ENCODE measurements at regions not wholly inside any gene's neighbourhood (a gene's known extent, or its start where the extent isn't known, plus 50 kb on each side); places are given as distances from the start of the nearest gene placed in this dataset.
A peak's percentile ranks its signal among the peaks of the same experiment; 100 is the strongest.

DNA sequence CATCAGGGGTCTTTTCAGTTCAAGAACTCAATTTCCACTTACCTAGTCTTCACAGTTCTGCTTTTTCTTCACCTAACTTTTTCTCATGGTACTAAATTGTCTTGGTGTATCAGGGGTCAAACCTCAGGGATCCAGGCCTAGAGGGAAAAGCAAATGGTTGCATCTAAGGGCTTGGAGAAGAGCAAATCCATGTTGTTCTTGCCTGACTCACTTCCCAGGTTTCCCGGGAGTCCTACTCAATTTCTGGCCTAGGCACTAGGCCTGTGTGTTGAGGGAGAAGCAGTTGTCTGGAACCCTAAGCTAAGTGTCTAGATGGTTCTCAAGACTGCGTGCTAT, 191.9 kb upstream of the STK26 start:
- in situ Hi-C loops (cut with MboI; ENCODE audit: low pct_unique_long_range_greater_than_20kb, low sequenced_read_pairs, unreplicated experiment): loop anchor here (25.0 kb wide), 1 partner anchor 806 kb away; no protein-coding TSS in a partner anchor
- DNase-seq (ENCODE audit: low spot score): no peak

DNA sequence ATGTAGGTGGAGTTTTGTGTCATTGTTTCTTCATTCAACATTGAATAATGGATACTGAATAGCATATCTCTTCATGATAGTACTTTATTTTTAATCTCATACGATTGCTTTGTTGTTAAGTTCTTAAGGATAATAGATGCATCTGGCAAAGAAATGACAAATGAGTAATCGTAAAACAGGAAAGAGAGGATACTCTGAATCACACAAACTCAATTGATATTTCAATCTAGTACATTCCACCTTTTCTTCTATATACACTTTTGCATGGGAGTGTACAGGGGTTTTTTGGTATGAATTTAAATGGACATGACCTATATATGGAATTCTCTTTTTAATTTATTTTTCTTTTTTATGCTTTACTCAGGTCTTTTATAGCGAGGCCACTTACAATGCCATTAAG, 186.9 kb upstream of the STK26 start:
- in situ Hi-C loops (cut with MboI; ENCODE audit: low pct_unique_long_range_greater_than_20kb, low sequenced_read_pairs, unreplicated experiment): loop anchor here (25.0 kb wide), 1 partner anchor 801 kb away; no protein-coding TSS in a partner anchor
- TF ChIP-seq, protein P1, sequence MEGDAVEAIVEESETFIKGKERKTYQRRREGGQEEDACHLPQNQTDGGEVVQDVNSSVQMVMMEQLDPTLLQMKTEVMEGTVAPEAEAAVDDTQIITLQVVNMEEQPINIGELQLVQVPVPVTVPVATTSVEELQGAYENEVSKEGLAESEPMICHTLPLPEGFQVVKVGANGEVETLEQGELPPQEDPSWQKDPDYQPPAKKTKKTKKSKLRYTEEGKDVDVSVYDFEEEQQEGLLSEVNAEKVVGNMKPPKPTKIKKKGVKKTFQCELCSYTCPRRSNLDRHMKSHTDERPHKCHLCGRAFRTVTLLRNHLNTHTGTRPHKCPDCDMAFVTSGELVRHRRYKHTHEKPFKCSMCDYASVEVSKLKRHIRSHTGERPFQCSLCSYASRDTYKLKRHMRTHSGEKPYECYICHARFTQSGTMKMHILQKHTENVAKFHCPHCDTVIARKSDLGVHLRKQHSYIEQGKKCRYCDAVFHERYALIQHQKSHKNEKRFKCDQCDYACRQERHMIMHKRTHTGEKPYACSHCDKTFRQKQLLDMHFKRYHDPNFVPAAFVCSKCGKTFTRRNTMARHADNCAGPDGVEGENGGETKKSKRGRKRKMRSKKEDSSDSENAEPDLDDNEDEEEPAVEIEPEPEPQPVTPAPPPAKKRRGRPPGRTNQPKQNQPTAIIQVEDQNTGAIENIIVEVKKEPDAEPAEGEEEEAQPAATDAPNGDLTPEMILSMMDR (IDR thresholded peaks at IDR 0.05; ENCODE audit: extremely low read depth, insufficient read depth, missing control alignments): no peak
- no peak for DNase-seq (ENCODE audit: low spot score)

More for the DNA sequence above, 191.9 kb upstream of the STK26 start:
- TF ChIP-seq, protein P1 (IDR thresholded peaks at IDR 0.05; ENCODE audit: extremely low read depth, insufficient read depth, missing control alignments): no peak

DNA sequence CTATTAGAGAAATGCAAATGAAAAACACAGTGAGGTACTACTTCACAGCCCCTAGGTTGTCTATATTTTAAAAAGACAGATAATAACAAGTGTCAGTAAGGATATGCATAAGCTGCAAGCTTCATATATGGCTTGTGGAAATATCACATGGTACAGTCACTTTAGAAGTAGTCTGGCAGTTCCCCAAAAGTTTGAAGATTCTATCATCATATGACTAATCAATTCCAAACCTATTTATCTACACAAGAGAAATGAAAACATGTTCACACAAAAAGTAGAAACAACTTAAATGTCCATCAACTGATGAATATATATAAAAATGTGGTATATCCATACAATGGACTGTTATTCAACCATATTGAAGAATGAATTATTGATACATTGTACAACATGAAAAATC, 185.8 kb upstream of the STK26 start:
- TF ChIP-seq, protein P1 (IDR thresholded peaks at IDR 0.05; ENCODE audit: extremely low read depth, insufficient read depth, missing control alignments): no peak
- no peak for DNase-seq (ENCODE audit: low spot score)
- in situ Hi-C loops (cut with MboI; ENCODE audit: low pct_unique_long_range_greater_than_20kb, low sequenced_read_pairs, unreplicated experiment): loop anchor here (25.0 kb wide), 1 partner anchor 800 kb away; no protein-coding TSS in a partner anchor

DNA sequence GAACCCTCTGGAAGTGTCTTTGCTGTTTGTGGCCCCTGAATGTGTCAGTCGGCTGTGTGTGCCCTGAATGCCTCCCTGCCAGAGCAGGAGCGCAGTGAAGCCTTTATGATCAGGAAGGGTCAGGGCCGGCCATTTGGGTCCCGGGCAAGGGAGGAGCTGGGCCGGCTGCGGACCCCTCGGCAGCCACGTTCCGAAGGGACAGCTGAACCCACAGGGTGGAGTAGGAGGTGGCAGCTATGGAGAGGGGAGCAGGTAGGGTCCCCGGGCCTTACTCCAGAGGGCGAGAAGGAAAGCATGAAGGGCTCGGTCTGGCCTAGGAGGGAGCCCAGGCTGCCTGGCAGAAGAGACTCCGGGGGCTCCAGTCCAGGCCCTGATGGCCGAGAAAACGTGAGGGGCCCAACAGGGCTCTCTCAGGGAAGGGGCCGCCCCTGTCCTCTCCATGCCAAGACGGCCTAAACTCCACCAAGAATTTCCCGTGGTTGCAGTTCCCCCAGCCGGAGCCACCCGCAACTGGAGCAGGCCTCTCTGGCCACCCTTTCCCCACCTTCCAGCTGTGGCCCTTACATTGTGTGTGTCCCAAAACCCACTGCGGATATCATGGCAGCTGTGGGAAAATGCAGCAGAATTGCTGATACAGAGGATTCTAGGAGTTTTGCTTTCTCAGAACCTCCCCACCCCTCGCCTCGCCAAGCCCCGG, 182.2 kb upstream of the STK26 start:
- in situ Hi-C loops (cut with MboI; ENCODE audit: low pct_unique_long_range_greater_than_20kb, low sequenced_read_pairs, unreplicated experiment): loop anchor here (10.0 to 25.0 kb wide), 2 partner anchors 384 to 796 kb away; no protein-coding TSS in a partner anchor

DNA sequence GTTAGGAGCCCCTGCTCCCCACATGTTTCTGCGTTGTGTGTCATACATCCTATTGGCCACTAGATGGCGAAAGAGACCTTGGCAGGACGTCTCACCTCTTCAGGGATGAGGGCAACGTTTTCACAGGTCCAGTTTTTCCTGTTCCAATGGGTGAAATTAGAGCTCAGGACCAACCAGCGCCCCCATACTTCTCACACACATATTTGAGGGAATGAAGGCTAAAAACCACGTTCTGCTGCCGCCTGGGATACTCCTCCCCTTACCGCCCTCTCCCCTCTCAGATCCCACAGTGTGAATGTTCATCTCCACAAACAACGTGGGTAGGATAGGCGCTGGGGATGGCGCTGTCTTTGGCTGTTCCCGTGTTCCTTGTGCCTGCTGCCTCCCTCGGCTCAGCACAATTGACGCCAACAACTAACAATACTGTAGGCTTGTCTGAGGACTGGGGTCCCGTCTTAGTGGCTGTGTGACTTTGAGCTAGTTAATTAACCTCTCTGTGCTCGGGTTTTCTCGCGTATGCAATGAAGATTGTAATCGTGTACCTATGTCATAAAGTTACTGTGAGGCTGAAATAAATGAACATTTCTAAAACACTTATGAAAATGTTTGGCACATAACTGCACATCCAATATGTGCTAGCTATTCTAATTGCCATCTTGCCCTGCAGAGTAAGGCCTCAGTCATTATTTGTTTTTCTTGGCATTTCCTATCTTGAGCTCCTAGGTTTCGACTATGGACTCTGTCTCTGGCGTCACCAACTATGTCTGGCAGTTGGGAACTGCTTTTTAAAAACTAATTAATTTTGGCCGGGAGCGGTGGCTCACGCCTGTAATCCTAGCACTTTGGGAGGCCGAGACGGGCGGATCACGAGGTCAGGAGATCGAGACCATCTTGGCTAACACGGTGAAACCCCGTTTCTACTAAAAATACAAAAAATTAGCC, 181.3 kb upstream of the STK26 start:
- in situ Hi-C loops (cut with MboI; ENCODE audit: low pct_unique_long_range_greater_than_20kb, low sequenced_read_pairs, unreplicated experiment): loop anchor here (10.0 to 25.0 kb wide), 2 partner anchors 383 to 796 kb away; no protein-coding TSS in a partner anchor
- TF ChIP-seq, protein P1 (IDR thresholded peaks at IDR 0.05; ENCODE audit: extremely low read depth, insufficient read depth, missing control alignments): peak; percentile 86
- DNase-seq (ENCODE audit: low spot score): peak; percentile 74

More for the DNA sequence above, 182.2 kb upstream of the STK26 start:
- TF ChIP-seq, protein P1 (IDR thresholded peaks at IDR 0.05; ENCODE audit: extremely low read depth, insufficient read depth, missing control alignments): no peak
- no peak for DNase-seq (ENCODE audit: low spot score)

DNA sequence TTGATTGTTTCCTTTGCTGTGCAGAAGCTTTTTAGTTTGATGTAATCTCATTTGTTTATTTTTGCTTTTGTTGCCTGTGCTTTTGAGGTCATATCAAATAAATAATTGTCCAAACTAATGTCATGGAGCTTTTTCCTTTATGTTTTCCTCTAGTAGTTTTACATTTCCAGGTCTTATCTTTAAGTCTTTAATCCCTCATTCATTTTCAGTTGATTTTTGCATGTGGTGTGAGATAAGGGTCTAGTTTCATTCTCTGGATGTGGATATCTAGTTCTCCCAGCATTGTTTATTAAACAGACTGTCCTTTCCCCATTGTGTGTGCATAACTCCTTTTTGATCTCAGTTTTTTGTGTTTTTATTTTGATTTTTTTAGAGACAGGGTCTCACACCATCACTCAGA, 179.1 kb upstream of the STK26 start:
- TF ChIP-seq, protein P1 (IDR thresholded peaks at IDR 0.05; ENCODE audit: extremely low read depth, insufficient read depth, missing control alignments): no peak
- no peak for DNase-seq (ENCODE audit: low spot score)
- in situ Hi-C loops (cut with MboI; ENCODE audit: low pct_unique_long_range_greater_than_20kb, low sequenced_read_pairs, unreplicated experiment): loop anchor here (10.0 to 25.0 kb wide), 2 partner anchors 381 to 793 kb away; no protein-coding TSS in a partner anchor

Data from GM13977 (cell line).